ENCODE measurements at regions not wholly inside any gene's neighbourhood (a gene's known extent, or its start where the extent isn't known, plus 50 kb on each side); places are given as distances from the start of the nearest gene placed in this dataset.

- TF ChIP-seq TEAD4 (IDR thresholded peaks at IDR 0.05) (no peak), REST (IDR thresholded peaks at IDR 0.05; ENCODE audit: low read depth) (no peak), FOXM1 (IDR thresholded peaks at IDR 0.05; ENCODE audit: borderline replicate concordance, low read depth) (no peak), RAD21 (IDR thresholded peaks at IDR 0.05; ENCODE audit: low read depth) (no peak), TAF1 (IDR thresholded peaks at IDR 0.05; ENCODE audit: low read depth) (no peak), MAX (IDR thresholded peaks at IDR 0.05) (no peak), ZBTB7A (IDR thresholded peaks at IDR 0.05; ENCODE audit: low read depth) (no peak), CREB1 (IDR thresholded peaks at IDR 0.05; ENCODE audit: low read depth) (no peak), NFIC (IDR thresholded peaks at IDR 0.05) (no peak), USF1 (IDR thresholded peaks at IDR 0.05) (no peak), CEBPB (IDR thresholded peaks at IDR 0.05) (no peak), YY1 (IDR thresholded peaks at IDR 0.05; ENCODE audit: low read depth) (no peak), EGR1 (IDR thresholded peaks at IDR 0.05) (no peak), EP300 (IDR thresholded peaks at IDR 0.05; ENCODE audit: borderline replicate concordance) (no peak), TCF12 (IDR thresholded peaks at IDR 0.05; ENCODE audit: low read depth) (no peak)
Measured at GRCh38 chr17:53004902-53005301, 817.8 kb upstream of the KIF2B start.

GRCh38 chr17:52995881-52996280 lies 826.8 kb upstream of the KIF2B start:
- TF ChIP-seq TCF12 (IDR thresholded peaks at IDR 0.05; ENCODE audit: low read depth) (no peak), YY1 (IDR thresholded peaks at IDR 0.05; ENCODE audit: low read depth) (no peak), CEBPB (IDR thresholded peaks at IDR 0.05) (no peak), MAX (IDR thresholded peaks at IDR 0.05) (no peak), RAD21 (IDR thresholded peaks at IDR 0.05; ENCODE audit: low read depth) (no peak), REST (IDR thresholded peaks at IDR 0.05; ENCODE audit: low read depth) (no peak), FOXM1 (IDR thresholded peaks at IDR 0.05; ENCODE audit: borderline replicate concordance, low read depth) (no peak), EP300 (IDR thresholded peaks at IDR 0.05; ENCODE audit: borderline replicate concordance) (no peak), USF1 (IDR thresholded peaks at IDR 0.05) (no peak), CREB1 (IDR thresholded peaks at IDR 0.05; ENCODE audit: low read depth) (no peak), TEAD4 (IDR thresholded peaks at IDR 0.05) (no peak), NFIC (IDR thresholded peaks at IDR 0.05) (no peak), TAF1 (IDR thresholded peaks at IDR 0.05; ENCODE audit: low read depth) (no peak), EGR1 (IDR thresholded peaks at IDR 0.05) (no peak), ZBTB7A (IDR thresholded peaks at IDR 0.05; ENCODE audit: low read depth) (no peak)

GRCh38 chr17:52995147-52995546 lies 827.6 kb upstream of the KIF2B start:
- no peak for TF ChIP-seq CREB1 (IDR thresholded peaks at IDR 0.05; ENCODE audit: low read depth)
- TF ChIP-seq TEAD4 (IDR thresholded peaks at IDR 0.05): no peak
- no peak for TF ChIP-seq YY1 (IDR thresholded peaks at IDR 0.05; ENCODE audit: low read depth)
- no peak for TF ChIP-seq NFIC (IDR thresholded peaks at IDR 0.05)
- no peak for TF ChIP-seq EGR1 (IDR thresholded peaks at IDR 0.05)
- TF ChIP-seq FOXM1 (IDR thresholded peaks at IDR 0.05; ENCODE audit: borderline replicate concordance, low read depth): no peak
- no peak for TF ChIP-seq USF1 (IDR thresholded peaks at IDR 0.05)
- no peak for TF ChIP-seq EP300 (IDR thresholded peaks at IDR 0.05; ENCODE audit: borderline replicate concordance)
- no peak for TF ChIP-seq MAX (IDR thresholded peaks at IDR 0.05)
- no peak for TF ChIP-seq TCF12 (IDR thresholded peaks at IDR 0.05; ENCODE audit: low read depth)
- no peak for TF ChIP-seq TAF1 (IDR thresholded peaks at IDR 0.05; ENCODE audit: low read depth)
- no peak for TF ChIP-seq REST (IDR thresholded peaks at IDR 0.05; ENCODE audit: low read depth)
- no peak for TF ChIP-seq CEBPB (IDR thresholded peaks at IDR 0.05)
- TF ChIP-seq RAD21 (IDR thresholded peaks at IDR 0.05; ENCODE audit: low read depth): no peak
- no peak for TF ChIP-seq ZBTB7A (IDR thresholded peaks at IDR 0.05; ENCODE audit: low read depth)

Data from Ishikawa (cell line).